HL-60 (cell line): ENCODE measurements at regions not wholly inside any gene's neighbourhood (a gene's known extent, or its start where the extent isn't known, plus 50 kb on each side); places are given as distances from the start of the nearest gene placed in this dataset.

Experiments used
- DNase-seq, 2 experiments: peaks; one replicate each; pipeline ENCODE4 v3.0.0-alpha.2; 2010 to 2020; ENCODE audit warnings: low read depth in 1 of 2, low spot score in 1 of 2
- H3K27ac ChIP-seq: fragments of 250-450 bp; sonication (Bioruptor Pico); replicated peaks from 2 replicates; pipeline ENCODE4 v1.5.1; 2020; ENCODE audit warnings: mild to moderate bottlenecking, moderate library complexity
- H3K27me3 ChIP-seq: fragments of 250-450 bp; sonication (Bioruptor Pico); 2 replicates; pipeline ENCODE4 v1.5.1; 2021; ENCODE audit warnings: mild to moderate bottlenecking, moderate library complexity; ENCODE audit not compliant: insufficient read depth, poor library complexity, severe bottlenecking
- H3K4me3 ChIP-seq: replicated peaks from 2 replicates; pipeline ENCODE4 v1.5.1; 2011; ENCODE audit warnings: mild to moderate bottlenecking, control low read depth, low read length; ENCODE audit not compliant: insufficient read depth
- GABPA ChIP-seq: IDR thresholded peaks from 2 replicates; pipeline ENCODE4 v1.6.1; 2012; ENCODE audit warnings: low read depth
- POLR2AphosphoS5 ChIP-seq: IDR thresholded peaks from 2 replicates; pipeline ENCODE4 v1.6.1; 2012; ENCODE audit warnings: low read depth
- REST ChIP-seq: IDR thresholded peaks from 2 replicates; pipeline ENCODE4 v1.6.1; 2012; ENCODE audit warnings: low read depth; ENCODE audit not compliant: insufficient replicate concordance
- SPI1 ChIP-seq: IDR thresholded peaks from 2 replicates; pipeline ENCODE4 v1.6.1; 2012; ENCODE audit warnings: low read depth, mild to moderate bottlenecking, borderline replicate concordance
- TF ChIP-seq, protein P1 (sequence below): IDR thresholded peaks from one replicate; pipeline ENCODE4 v1.5.1; 2011; ENCODE audit warnings: low read length, control low read depth, inconsistent platforms; ENCODE audit not compliant: insufficient read depth

DNA sequence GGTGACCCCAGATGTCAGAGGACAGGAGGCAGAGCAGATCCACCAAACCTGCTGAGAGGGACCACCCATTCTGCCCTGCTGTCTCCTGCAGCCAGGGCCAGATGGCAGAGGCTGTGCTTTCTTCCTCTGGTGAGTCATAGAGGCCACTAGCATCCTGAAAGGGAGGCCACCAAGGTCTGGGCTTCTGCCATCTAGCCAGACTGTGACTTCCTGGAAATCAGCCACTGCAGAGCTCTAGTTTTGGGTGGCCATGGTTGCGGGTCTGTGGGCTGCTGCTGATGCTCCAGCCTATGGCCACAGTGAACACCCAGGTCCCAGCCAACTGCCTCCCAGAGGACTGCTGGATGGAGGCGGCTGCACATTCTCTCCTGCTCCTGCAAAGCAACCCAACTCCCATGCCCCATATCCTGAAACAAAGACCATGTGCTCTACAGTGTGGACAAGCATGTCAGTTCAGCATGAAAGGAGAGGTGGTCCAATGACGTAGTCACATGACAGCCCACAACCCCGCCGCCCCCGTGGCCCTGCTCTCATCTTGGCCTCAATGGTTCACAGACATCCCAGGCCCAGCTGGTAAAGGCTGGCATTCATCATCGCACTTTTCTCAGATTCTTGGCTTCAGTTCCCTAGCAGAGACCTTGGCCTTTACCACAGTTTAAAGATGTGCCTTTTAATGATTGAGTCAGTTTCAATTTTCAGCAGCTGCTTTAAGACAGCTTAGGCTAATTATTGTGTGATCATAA lies 73.9 kb upstream of the CXCL12 start:
- DNase-seq = no peak
- TF ChIP-seq SPI1 (no peak), POLR2AphosphoS5 (no peak), GABPA (no peak), REST (no peak)
- TF ChIP-seq, protein P1, sequence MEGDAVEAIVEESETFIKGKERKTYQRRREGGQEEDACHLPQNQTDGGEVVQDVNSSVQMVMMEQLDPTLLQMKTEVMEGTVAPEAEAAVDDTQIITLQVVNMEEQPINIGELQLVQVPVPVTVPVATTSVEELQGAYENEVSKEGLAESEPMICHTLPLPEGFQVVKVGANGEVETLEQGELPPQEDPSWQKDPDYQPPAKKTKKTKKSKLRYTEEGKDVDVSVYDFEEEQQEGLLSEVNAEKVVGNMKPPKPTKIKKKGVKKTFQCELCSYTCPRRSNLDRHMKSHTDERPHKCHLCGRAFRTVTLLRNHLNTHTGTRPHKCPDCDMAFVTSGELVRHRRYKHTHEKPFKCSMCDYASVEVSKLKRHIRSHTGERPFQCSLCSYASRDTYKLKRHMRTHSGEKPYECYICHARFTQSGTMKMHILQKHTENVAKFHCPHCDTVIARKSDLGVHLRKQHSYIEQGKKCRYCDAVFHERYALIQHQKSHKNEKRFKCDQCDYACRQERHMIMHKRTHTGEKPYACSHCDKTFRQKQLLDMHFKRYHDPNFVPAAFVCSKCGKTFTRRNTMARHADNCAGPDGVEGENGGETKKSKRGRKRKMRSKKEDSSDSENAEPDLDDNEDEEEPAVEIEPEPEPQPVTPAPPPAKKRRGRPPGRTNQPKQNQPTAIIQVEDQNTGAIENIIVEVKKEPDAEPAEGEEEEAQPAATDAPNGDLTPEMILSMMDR = no peak
- no peak overlapping the region for H3K4me3 ChIP-seq
- H3K27ac ChIP-seq = no peak overlapping the region
- H3K27me3 ChIP-seq = no peaks in the 10 kb centered on the region

GRCh38 chr10:44459671-44460070 lies 74.8 kb upstream of the CXCL12 start:
- DNase-seq = no peak
- Histone ChIP-seq H3K4me3 (no peak overlapping the region), H3K27ac (no peak overlapping the region), H3K27me3 (no peaks in the 10 kb centered on the region)
- TF ChIP-seq SPI1 = no peak
- TF ChIP-seq, protein P1 = no peak
- no peak for TF ChIP-seq POLR2AphosphoS5
- TF ChIP-seq REST = no peak
- no peak for TF ChIP-seq GABPA

GRCh38 chr10:44460416-44460815 lies 75.5 kb upstream of the CXCL12 start:
- TF ChIP-seq SPI1 = no peak
- TF ChIP-seq REST = no peak
- TF ChIP-seq, protein P1 = no peak
- no peak for TF ChIP-seq POLR2AphosphoS5
- H3K27me3 ChIP-seq = no peaks in the 10 kb centered on the region
- no peak overlapping the region for H3K27ac ChIP-seq

More at GRCh38 chr10:44460416-44460815, 75.5 kb upstream of the CXCL12 start:
- DNase-seq = no peak
- no peak overlapping the region for H3K4me3 ChIP-seq
